Stimulated activated CD4-positive, alpha-beta T cell treated with anti-CD3 and anti-CD28 coated beads, Interleukin-12 subunit alpha, Interleukin-12 subunit beta, amount 100 ng/mL, for 48 hours (primary cell): ENCODE measurements at regions not wholly inside any gene's neighbourhood (a gene's known extent, or its start where the extent isn't known, plus 50 kb on each side); places are given as distances from the start of the nearest gene placed in this dataset.

Experiments used
- DNase-seq, 3 donors: peaks; one replicate each; pipeline ENCODE4 v3.0.0-alpha.2; 2020; ENCODE audit warnings: low read depth in 2 of 3, low spot score in 1 of 3

GRCh38 chr19:13611596-13611995, 105.3 kb upstream of the CACNA1A start:
- DNase-seq, result no peak

DNA sequence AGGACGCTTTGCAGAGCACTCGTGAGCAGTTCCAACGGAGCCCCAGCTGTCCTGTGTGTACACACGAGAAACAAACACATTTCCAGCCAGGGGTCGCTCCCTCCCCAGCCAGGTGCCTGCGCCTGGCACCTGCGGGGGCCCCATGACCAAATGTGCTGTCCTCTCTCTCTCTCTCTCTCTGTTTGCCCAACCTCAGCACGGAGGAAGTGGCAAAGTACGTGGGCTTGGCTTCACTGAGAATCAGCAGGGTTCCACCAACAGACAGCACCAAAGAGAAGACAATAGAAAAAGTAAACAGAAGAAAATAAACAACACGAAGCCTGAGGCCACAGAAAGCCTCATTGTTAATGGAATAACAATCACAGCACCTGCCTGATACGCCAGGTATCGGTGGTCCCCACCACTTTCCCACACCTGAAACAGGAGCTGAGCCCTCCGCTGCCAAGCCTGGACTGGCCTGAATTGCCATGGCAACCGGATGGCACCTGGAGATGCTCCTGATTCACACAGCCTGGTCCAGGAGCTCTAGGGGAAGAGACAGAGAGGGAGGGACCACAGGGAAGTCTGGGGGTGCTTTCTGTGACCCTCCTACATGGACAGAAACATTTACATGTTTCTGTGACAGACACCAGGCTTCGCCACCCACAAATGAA, 103.9 kb upstream of the CACNA1A start:
- DNase-seq, result no peak

GRCh38 chr19:13606156-13606555, 99.9 kb upstream of the CACNA1A start:
- DNase-seq, result no peak

- DNase-seq, result no peak
These were observed 98.8 kb upstream of the CACNA1A start for GRCh38 chr19:13604902-13605586.

GRCh38 chr19:13600802-13601201, 94.5 kb upstream of the CACNA1A start:
- no peak for DNase-seq

- no peak for DNase-seq
These were observed 93.8 kb upstream of the CACNA1A start for GRCh38 chr19:13600091-13600490.

- DNase-seq, result no peak
These were observed 93.4 kb upstream of the CACNA1A start for GRCh38 chr19:13599681-13600080.

DNA sequence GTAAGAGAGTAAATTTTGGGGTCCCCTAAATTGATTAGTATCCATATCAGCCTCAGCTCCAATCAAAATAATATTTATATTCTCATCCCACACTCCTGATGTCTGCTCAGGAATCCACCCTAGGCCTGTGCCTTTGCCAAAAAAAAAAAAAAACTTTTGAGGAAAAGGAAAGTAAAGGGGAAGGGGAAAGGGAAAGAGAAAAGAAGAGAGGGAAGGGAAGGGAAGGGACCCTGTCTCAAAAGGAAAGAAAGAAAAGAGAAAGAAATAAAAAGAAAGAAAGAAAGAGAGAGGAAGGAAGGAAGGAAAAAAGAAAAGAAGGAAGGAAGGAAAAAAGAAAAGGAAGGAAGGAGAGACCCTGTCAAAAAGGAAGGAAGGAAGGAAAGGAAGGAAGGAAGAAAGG, 91.8 kb upstream of the CACNA1A start:
- DNase-seq, result no peak

- DNase-seq, result peak; percentile 25 to 43 (median 35)
These were observed 91.4 kb upstream of the CACNA1A start for GRCh38 chr19:13597640-13598039.

- DNase-seq, result peak; percentile 71 to 82 (median 73)
These were observed 82.9 kb upstream of the CACNA1A start for GRCh38 chr19:13588957-13589833.

- DNase-seq, result no peak
These were observed 79.2 kb upstream of the CACNA1A start for GRCh38 chr19:13585512-13585911.

- no peak for DNase-seq
These were observed 77.5 kb upstream of the CACNA1A start for GRCh38 chr19:13583753-13584152.

DNA sequence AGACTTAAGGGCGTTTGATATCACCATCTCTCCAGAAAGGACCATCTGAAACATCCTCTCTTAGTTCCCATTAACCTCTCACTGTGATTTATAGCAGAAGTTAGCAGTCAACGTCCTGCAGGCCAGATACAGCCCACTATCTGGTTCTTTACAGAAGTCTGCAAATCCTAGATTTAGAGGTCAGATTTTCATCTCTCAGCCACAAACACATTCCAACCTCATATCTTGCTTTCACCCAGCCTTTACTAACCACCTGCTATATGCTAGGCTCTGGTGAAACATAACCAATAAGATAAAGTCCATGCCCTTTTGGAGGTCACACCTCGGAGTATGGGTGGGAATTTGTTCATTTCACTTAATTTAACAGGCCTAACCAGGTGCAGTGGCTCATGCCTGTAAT, 76.8 kb upstream of the CACNA1A start:
- DNase-seq, result no peak

GRCh38 chr19:13581576-13581975, 75.3 kb upstream of the CACNA1A start:
- no peak for DNase-seq

GRCh38 chr19:13579388-13580060, 73.2 kb upstream of the CACNA1A start:
- no peak for DNase-seq

DNA sequence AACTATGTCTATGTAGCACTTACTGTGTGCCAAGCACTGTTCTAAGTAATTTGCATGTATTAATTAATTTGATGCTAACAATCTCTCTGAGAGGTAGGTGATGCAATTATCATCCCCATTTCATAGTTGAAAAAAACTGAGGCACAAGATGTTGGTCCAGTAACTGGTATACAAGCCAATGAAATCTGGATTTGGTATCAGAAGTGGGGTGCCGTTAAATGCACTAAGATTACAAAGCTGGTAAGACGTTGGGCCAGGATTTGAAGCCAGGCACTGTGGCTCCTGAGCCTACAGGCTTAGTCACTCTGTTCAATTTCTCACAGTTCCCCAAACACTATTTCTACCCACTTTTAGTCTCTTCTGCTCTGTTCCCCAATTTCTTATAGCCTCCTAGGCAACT, 70.4 kb upstream of the CACNA1A start:
- DNase-seq, result no peak

GRCh38 chr19:13574933-13575332, 68.7 kb upstream of the CACNA1A start:
- DNase-seq, result no peak

- DNase-seq, result no peak
These were observed 66.9 kb upstream of the CACNA1A start for GRCh38 chr19:13573056-13573667.

DNA sequence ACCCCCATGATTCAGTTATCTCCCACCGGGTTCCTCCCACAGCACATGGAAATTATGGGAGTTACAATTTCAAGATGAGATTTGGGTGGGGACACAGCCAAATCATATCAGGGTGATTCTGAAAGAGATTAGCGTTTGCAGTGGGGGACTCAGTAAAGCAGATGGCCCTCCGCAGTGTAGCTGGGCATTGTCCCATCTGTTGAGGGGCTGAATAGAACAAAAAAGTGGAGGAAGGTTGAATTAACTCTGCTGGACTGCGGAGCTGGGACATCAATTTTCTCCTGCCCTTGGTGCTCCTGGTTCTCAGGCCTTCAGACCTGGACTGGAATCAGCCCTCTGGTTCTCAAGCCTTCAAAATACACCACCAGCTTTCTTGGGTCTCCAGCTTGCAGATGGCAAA, 55.2 kb upstream of the CACNA1A start:
- no peak for DNase-seq

- no peak for DNase-seq
These were observed 51.6 kb upstream of the CACNA1A start for GRCh38 chr19:13557756-13558398.

DNA sequence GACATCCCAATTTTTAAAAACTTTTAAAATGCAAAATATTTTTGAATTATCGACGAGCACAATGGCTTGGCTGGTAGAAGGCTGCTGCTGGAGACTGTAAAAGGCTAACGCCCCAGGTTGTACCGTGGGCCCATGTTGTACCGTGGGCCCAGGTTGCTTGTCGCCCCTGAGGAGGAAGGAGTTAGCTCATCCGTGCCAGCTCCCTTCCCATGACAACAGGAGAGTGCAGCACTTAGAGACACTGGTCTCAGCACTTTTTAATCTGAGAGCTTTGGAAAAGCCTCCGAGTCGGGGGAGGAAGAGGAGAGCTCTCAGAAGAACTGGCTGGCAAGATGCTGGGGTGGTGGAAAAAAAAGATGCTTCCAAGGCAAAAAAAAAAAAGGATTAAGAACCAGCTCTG, 50.3 kb upstream of the CACNA1A start:
- no peak for DNase-seq
